Ramos (cell line): ENCODE measurements at regions not wholly inside any gene's neighbourhood (a gene's known extent, or its start where the extent isn't known, plus 50 kb on each side); places are given as distances from the start of the nearest gene placed in this dataset.

ENCODE experiments used
- in situ Hi-C: fragments of 300-500 bp; cut with MboI; formaldehyde crosslinking; loops from one replicate; pipeline ENCODE4 v1.14.3; 2022; ENCODE audit warnings: low sequenced_read_pairs; ENCODE audit not compliant: unreplicated experiment

DNA sequence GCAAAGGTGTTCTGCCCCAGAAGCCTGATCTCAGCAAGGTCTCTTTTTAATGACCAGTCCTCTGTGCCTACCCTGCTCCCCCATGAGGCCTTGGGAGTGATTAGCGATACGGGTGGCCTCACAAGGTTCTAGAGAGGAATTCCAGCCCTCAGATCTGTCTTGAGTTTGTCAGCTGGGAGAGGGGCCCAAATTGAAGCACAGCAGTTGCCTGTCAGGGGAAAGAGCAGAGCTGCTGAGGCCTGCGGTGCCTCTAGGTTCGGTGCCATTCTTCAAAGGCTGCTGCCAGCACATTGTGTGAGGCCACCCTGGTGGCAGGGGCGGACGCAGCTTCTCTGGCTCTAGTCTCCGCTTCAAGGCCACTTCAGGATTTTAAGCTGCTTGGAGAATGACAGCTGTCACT is 85.7 kb upstream of the GRIA1 start:
- in situ Hi-C loops = no loop called here

GRCh38 chr5:153421676-153422075 is 68.8 kb upstream of the GRIA1 start:
- in situ Hi-C loops = no loop called here

GRCh38 chr5:153425914-153426313 is 64.6 kb upstream of the GRIA1 start:
- in situ Hi-C loops = no loop called here

- in situ Hi-C loops = no loop called here
These were observed 60.6 kb upstream of the GRIA1 start for GRCh38 chr5:153429761-153430380.

DNA sequence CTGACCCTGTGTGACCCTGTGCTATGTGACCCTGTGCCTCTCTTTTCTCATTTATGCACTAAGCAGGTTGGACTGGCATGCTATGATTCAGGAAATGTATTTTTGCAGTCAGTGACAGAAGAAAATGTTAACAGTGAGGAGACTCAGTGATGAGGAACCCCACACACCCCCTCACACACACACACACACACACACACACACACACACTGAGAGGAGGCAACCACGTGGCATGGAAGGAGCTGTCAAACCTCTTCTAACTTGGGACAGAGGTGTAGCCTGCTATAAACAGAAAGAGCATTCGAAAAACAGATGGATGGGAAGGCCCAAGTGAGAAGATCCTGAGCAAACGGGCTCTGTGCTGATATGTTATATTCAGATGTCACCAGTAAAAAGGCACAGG is 57.9 kb upstream of the GRIA1 start:
- in situ Hi-C loops = no loop called here

DNA sequence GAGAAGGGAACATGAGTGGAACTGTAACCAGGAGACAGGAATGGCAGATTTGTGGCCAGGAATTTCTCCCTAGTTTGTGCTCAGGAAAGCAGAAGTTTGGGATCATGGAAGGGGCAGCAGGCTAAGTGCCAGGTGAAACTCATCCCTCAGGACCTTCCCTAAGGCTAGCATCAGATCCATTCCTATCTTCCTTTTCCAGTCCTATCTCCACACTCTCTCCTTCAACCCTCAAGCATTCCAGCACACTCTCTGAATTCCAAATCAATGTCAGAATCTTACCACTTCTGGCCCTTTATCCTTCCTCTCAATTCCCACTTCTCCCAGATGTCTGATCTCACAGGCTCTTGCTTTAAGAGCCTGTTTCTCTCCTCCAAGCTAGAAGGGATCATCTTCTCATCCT is 53.2 kb upstream of the GRIA1 start:
- in situ Hi-C loops = no loop called here

GRCh38 chr5:153439130-153439529 is 51.3 kb upstream of the GRIA1 start:
- in situ Hi-C loops = no loop called here
